Uterus (tissue), 3 donors: ENCODE measurements at regions not wholly inside any gene's neighbourhood (a gene's known extent, or its start where the extent isn't known, plus 50 kb on each side); places are given as distances from the start of the nearest gene placed in this dataset.

Experiments
- DNase-seq, 2 donors: peaks; one replicate each; pipeline ENCODE4 v3.0.0-alpha.2; 2019 to 2020
- H3K27ac ChIP-seq, 2 donors: fragments of 200-600 bp; sonication (generic); 1 replicate in 1 of 2; 2 replicates in 1 of 2; pipeline ENCODE4 v1.5.1; 2016 to 2018
- H3K27me3 ChIP-seq, 2 donors: fragments of 200-600 bp; sonication (generic); one replicate each; pipeline ENCODE4 v1.5.1; 2018 to 2019; ENCODE audit warnings: control low read depth in 1 of 2
- H3K36me3 ChIP-seq, 2 donors: fragments of 200-600 bp; sonication (generic); one replicate each; pipeline ENCODE4 v1.5.1; 2019; ENCODE audit warnings: control low read depth in 1 of 2
- H3K4me1 ChIP-seq, 2 donors: fragments of 200-600 bp; sonication (generic); one replicate each; pipeline ENCODE4 v1.5.1; 2018 to 2019; ENCODE audit warnings: control low read depth in 1 of 2
- H3K4me3 ChIP-seq, 2 donors: fragments of 200-600 bp; sonication (generic); 1 replicate in 1 of 2; 2 replicates in 1 of 2; pipeline ENCODE4 v1.5.1; 2018 to 2019; ENCODE audit warnings: mild to moderate bottlenecking in 1 of 2
- H3K9me3 ChIP-seq, 2 donors: fragments of 200-600 bp; sonication (generic); one replicate each; pipeline ENCODE4 v1.5.1; 2019; ENCODE audit warnings: control low read depth in 1 of 2
- CTCF ChIP-seq, 4 experiments: fragments of 200-600 bp in 2 of 4; fragments of 450-650 bp in 2 of 4; sonication (generic) in 2 of 4; IDR thresholded peaks; one replicate each; pipeline ENCODE4 v1.5.1; 2016 to 2019; ENCODE audit warnings: antibody characterized with exemption in 4 of 4, mild to moderate bottlenecking in 2 of 4, moderate library complexity in 1 of 4
- POLR2A ChIP-seq, 2 donors: fragments of 450-650 bp; IDR thresholded peaks; one replicate each; pipeline ENCODE4 v1.6.1; 2016; ENCODE audit warnings: antibody characterized with exemption in 2 of 2, mild to moderate bottlenecking in 1 of 2, moderate library complexity in 1 of 2
- intact Hi-C: fragments of 100-400 bp; cut with DNase I; formaldehyde crosslinking; loops from one replicate; pipeline ENCODE4 v1.15.1; 2023; ENCODE audit warnings: low total_unique reads
- donor health status: DM: yes; HTN: yes; CAD: no.

- Histone ChIP-seq H3K36me3 (no peaks in the 10 kb centered on the region), H3K4me1 (peaks cover 4 to 7% of the 10 kb centered on the region in 2 donors), H3K27ac (peak overlapping the region; percentile 79 to 87), H3K9me3 (no peaks in the 10 kb centered on the region), H3K4me3 (no peak overlapping the region), H3K27me3 (no peaks in the 10 kb centered on the region)
- TF ChIP-seq POLR2A (IDR thresholded peaks at IDR 0.05): no peak
- no peak for TF ChIP-seq CTCF (IDR thresholded peaks at IDR 0.05)
- intact Hi-C loops: no loop called here
- peak; percentile 60 to 70 for DNase-seq
These were observed 102.5 kb upstream of the PDZRN3 start for GRCh38 chr3:73727117-73727821.

- intact Hi-C loops: no loop called here
- no peak overlapping the region for H3K4me3 ChIP-seq
- no peak for TF ChIP-seq CTCF (IDR thresholded peaks at IDR 0.05)
- no peaks in the 10 kb centered on the region for H3K36me3 ChIP-seq
- peaks cover 7 to 14% of the 10 kb centered on the region in 2 donors for H3K4me1 ChIP-seq
- no peak for DNase-seq
- no peaks in the 10 kb centered on the region for H3K9me3 ChIP-seq
- H3K27ac ChIP-seq: no peak overlapping the region
- H3K27me3 ChIP-seq: no peaks in the 10 kb centered on the region
These were observed 98.9 kb upstream of the PDZRN3 start for GRCh38 chr3:73723596-73723995.

- Histone ChIP-seq H3K36me3 (no peaks in the 10 kb centered on the region), H3K27ac (peak overlapping the region; percentile 86), H3K4me3 (peak overlapping the region in 1 of 2 donors; percentile 25), H3K4me1 (peaks cover 0 to 17% of the 10 kb centered on the region in 2 donors), H3K27me3 (no peaks in the 10 kb centered on the region), H3K9me3 (no peaks in the 10 kb centered on the region)
- TF ChIP-seq CTCF (IDR thresholded peaks at IDR 0.05) (no peak), POLR2A (IDR thresholded peaks at IDR 0.05) (no peak)
- DNase-seq: peak; percentile 69 to 72
- intact Hi-C loops: no loop called here
These were observed 95.1 kb upstream of the PDZRN3 start for GRCh38 chr3:73719861-73720260.

- Histone ChIP-seq H3K4me3 (peak overlapping the region in 1 of 2 donors; percentile 25), H3K36me3 (no peaks in the 10 kb centered on the region), H3K27ac (peak overlapping the region; percentile 86), H3K27me3 (no peaks in the 10 kb centered on the region), H3K9me3 (no peaks in the 10 kb centered on the region), H3K4me1 (peaks cover 0 to 17% of the 10 kb centered on the region in 2 donors)
- peak; percentile 32 to 54 for DNase-seq
- intact Hi-C loops: no loop called here
- TF ChIP-seq CTCF (IDR thresholded peaks at IDR 0.05) (no peak), POLR2A (IDR thresholded peaks at IDR 0.05) (no peak)
These were observed 94.7 kb upstream of the PDZRN3 start for GRCh38 chr3:73719413-73719851.

- no peaks in the 10 kb centered on the region for H3K9me3 ChIP-seq
- H3K4me1 ChIP-seq: peaks cover 0 to 17% of the 10 kb centered on the region in 2 donors
- TF ChIP-seq CTCF (IDR thresholded peaks at IDR 0.05) (no peak), POLR2A (IDR thresholded peaks at IDR 0.05) (no peak)
- H3K4me3 ChIP-seq: no peak overlapping the region
- intact Hi-C loops: no loop called here
- H3K27me3 ChIP-seq: no peaks in the 10 kb centered on the region
- H3K27ac ChIP-seq: peak overlapping the region; percentile 86
- no peaks in the 10 kb centered on the region for H3K36me3 ChIP-seq
- DNase-seq: no peak
These were observed 93.8 kb upstream of the PDZRN3 start for GRCh38 chr3:73718326-73719110.
